Endodermal cell (in vitro differentiated cells): ENCODE measurements at regions not wholly inside any gene's neighbourhood (a gene's known extent, or its start where the extent isn't known, plus 50 kb on each side); places are given as distances from the start of the nearest gene placed in this dataset.

Source experiments
- DNase-seq: peaks from one replicate; pipeline ENCODE4 v3.0.0-alpha.2; 2017
- H3K27ac ChIP-seq: 2 replicates; pipeline ENCODE4 v1.5.1; 2013; ENCODE audit warnings: mild to moderate bottlenecking, low read depth, low read length, moderate library complexity
- H3K27me3 ChIP-seq: 2 replicates; pipeline ENCODE4 v1.6.1; 2013; ENCODE audit warnings: mild to moderate bottlenecking, low read length, moderate library complexity; ENCODE audit not compliant: insufficient read depth, control insufficient read depth, poor library complexity, severe bottlenecking
- H3K36me3 ChIP-seq: 2 replicates; pipeline ENCODE4 v1.7.0; 2013; ENCODE audit warnings: mild to moderate bottlenecking, low read length, moderate library complexity; ENCODE audit not compliant: control insufficient read depth, insufficient read depth
- H3K4me1 ChIP-seq: one replicate; pipeline ENCODE4 v1.7.0; 2013; ENCODE audit warnings: low read length; ENCODE audit not compliant: control insufficient read depth, insufficient read depth
- H3K4me3 ChIP-seq: 2 replicates; pipeline ENCODE4 v1.5.1; 2013; ENCODE audit warnings: mild to moderate bottlenecking, low read length, moderate library complexity
- H3K9ac ChIP-seq: 2 replicates; pipeline ENCODE4 v1.6.1; 2013; ENCODE audit warnings: mild to moderate bottlenecking, low read length, moderate library complexity; ENCODE audit not compliant: poor library complexity, severe bottlenecking; ENCODE audit errors: extremely low read depth
- H3K9me3 ChIP-seq: 2 replicates; pipeline ENCODE4 v1.6.1; 2013; ENCODE audit warnings: mild to moderate bottlenecking, low read length, moderate library complexity; ENCODE audit not compliant: control insufficient read depth
- H3K27ac Mint-ChIP-seq: 2 replicates; pipeline ENCODE4 v1.8.0; 2020; ENCODE audit warnings: mixed read lengths
- H3K27me3 Mint-ChIP-seq: 2 replicates; pipeline ENCODE4 v1.8.0; 2021; ENCODE audit warnings: mild to moderate bottlenecking, mixed read lengths; ENCODE audit not compliant: insufficient read depth
- H3K36me3 Mint-ChIP-seq: 2 replicates; pipeline ENCODE4 v1.8.0; 2020; ENCODE audit warnings: low read depth, mixed read lengths
- H3K4me1 Mint-ChIP-seq: 2 replicates; pipeline ENCODE4 v1.8.0; 2020; ENCODE audit warnings: mixed read lengths
- H3K4me3 Mint-ChIP-seq: 2 replicates; pipeline ENCODE4 v1.8.0; 2020; ENCODE audit warnings: mild to moderate bottlenecking, moderate library complexity, mixed read lengths
- H3K9me3 Mint-ChIP-seq: 2 replicates; pipeline ENCODE4 v1.8.0; 2020; ENCODE audit warnings: mild to moderate bottlenecking, mixed read lengths
- WGBS, 2 experiments: methylation state at CpG; one replicate each; pipeline versions ENCODE4 v1.1.5 to v1.1.7; 2013; ENCODE audit warnings: missing lambda C conversion rate in 2 of 2, mixed read lengths in 1 of 2; ENCODE audit not compliant: insufficient coverage in 1 of 2, insufficient read length in 1 of 2; 5-methylcytosine and 5-hydroxymethylcytosine counted together
- TF ChIP-seq, protein P1 (sequence below): fragments of 200-600 bp; sonication (generic); conservative IDR thresholded peaks from 2 replicates; pipeline ENCODE4 v1.5.0; 2021; ENCODE audit warnings: antibody characterized with exemption, mild to moderate bottlenecking

DNA sequence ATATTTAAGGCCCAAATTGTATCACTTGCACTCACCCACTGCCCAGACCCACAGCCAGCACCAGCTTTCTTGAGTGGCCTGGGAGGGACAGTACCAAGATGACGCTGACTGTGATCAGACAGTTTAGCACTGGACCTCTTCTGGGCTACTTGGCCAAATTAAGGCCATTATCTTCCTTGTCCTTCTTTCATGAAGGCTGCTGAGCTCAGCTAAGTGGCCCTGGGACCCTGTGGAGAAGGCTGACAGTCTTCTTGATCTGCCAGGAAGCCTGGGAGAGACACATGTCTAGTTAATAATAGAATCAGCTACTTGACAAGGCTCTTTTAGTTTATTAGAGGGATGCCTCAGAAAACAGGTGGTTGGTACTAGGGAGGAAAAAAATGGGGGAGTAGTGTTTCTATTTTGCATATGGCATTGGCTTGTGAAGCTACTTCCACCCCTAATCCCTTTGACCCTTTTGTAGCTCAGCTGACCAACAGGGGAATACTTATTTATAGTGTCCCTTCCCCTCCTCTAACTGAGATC is 127.9 kb upstream of the NTM start:
- H3K4me1 ChIP-seq = peaks cover 10% of the 10 kb centered on the region
- 91 to 100% methylated on average over 1 of the region's 1 CpG for WGBS, 2 experiments
- Mint-ChIP-seq H3K4me3 (no peak overlapping the region), H3K4me1 (peaks cover 18% of the 10 kb centered on the region), H3K27ac (no peak overlapping the region), H3K36me3 (no peaks in the 10 kb centered on the region), H3K9me3 (peaks cover 2% of the 10 kb centered on the region), H3K27me3 (peaks cover 11% of the 10 kb centered on the region)
- H3K27ac ChIP-seq = no peak overlapping the region
- no peaks in the 10 kb centered on the region for H3K27me3 ChIP-seq
- no peaks in the 10 kb centered on the region for H3K36me3 ChIP-seq
- TF ChIP-seq, protein P1, sequence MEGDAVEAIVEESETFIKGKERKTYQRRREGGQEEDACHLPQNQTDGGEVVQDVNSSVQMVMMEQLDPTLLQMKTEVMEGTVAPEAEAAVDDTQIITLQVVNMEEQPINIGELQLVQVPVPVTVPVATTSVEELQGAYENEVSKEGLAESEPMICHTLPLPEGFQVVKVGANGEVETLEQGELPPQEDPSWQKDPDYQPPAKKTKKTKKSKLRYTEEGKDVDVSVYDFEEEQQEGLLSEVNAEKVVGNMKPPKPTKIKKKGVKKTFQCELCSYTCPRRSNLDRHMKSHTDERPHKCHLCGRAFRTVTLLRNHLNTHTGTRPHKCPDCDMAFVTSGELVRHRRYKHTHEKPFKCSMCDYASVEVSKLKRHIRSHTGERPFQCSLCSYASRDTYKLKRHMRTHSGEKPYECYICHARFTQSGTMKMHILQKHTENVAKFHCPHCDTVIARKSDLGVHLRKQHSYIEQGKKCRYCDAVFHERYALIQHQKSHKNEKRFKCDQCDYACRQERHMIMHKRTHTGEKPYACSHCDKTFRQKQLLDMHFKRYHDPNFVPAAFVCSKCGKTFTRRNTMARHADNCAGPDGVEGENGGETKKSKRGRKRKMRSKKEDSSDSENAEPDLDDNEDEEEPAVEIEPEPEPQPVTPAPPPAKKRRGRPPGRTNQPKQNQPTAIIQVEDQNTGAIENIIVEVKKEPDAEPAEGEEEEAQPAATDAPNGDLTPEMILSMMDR = no peak
- H3K9me3 ChIP-seq = no peaks in the 10 kb centered on the region
- H3K4me3 ChIP-seq = no peak overlapping the region
- H3K9ac ChIP-seq = no peak overlapping the region
- no peak for DNase-seq

DNA sequence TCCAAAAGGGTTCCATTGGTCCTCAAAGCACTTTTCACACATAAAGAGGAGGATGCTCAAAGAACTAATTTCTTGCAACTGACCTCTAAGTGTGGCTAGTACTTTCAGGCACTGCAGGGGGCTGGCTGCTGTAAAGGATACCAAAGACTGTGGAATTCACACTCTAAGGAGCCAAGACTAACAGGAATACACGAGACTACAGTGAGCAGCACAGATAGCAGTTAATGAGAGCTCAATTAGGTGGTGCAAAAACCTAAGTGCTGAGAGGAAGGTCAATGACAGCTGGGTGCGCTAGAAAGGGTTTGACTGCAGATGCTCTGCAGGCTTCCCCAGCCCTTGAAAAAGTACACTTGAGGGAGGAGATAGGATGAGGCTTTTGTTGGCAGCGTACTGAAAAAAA is 124.3 kb upstream of the NTM start:
- Histone ChIP-seq H3K4me1 (peaks cover 13% of the 10 kb centered on the region), H3K9ac (no peak overlapping the region), H3K27ac (no peak overlapping the region), H3K9me3 (no peaks in the 10 kb centered on the region), H3K4me3 (no peak overlapping the region), H3K27me3 (no peaks in the 10 kb centered on the region), H3K36me3 (no peaks in the 10 kb centered on the region)
- TF ChIP-seq, protein P1 = no peak
- peak overlapping the region; percentile 74 for H3K27ac Mint-ChIP-seq
- H3K27me3 Mint-ChIP-seq = peaks cover 26% of the 10 kb centered on the region
- no peak overlapping the region for H3K4me3 Mint-ChIP-seq
- 0 to 17% methylated on average over 1 to 3 of the region's 3 CpGs for WGBS, 2 experiments
- DNase-seq = peak; percentile 90
- H3K36me3 Mint-ChIP-seq = no peaks in the 10 kb centered on the region
- H3K4me1 Mint-ChIP-seq = peaks cover 27% of the 10 kb centered on the region
- H3K9me3 Mint-ChIP-seq = peaks cover 2% of the 10 kb centered on the region

DNA sequence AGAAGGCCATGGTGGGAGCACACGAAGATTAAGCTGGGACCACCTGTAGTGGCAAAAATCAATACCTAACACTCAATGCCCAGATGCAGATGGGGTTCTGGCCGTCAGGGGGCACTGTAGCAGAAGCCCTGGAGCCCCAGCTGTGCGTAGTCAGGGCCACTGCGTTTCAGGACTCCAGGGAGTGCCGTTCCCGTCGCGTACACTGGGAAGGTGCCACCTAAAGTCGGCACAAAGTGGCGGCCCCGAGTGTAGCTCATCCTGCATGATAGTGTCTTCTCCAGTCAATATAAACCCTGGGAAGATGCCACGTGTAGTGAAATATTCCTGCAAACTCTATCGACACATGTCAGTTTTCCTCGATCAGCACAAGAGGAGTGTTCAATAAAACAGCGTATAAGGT is 123.8 kb upstream of the NTM start:
- Mint-ChIP-seq H3K4me3 (peak overlapping the region; percentile 35), H3K27ac (peak overlapping the region; percentile 74), H3K36me3 (no peaks in the 10 kb centered on the region), H3K4me1 (peaks cover 32% of the 10 kb centered on the region), H3K9me3 (peaks cover 2% of the 10 kb centered on the region), H3K27me3 (peaks cover 31% of the 10 kb centered on the region)
- H3K9me3 ChIP-seq = no peaks in the 10 kb centered on the region
- H3K27ac ChIP-seq = no peak overlapping the region
- H3K36me3 ChIP-seq = no peaks in the 10 kb centered on the region
- TF ChIP-seq, protein P1 = peak; percentile 94
- H3K4me1 ChIP-seq = peaks cover 13% of the 10 kb centered on the region
- no peak overlapping the region for H3K9ac ChIP-seq
- peak; percentile 91 for DNase-seq
- 25 to 51% methylated on average over 6 to 15 of the region's 15 CpGs for WGBS, 2 experiments
- H3K27me3 ChIP-seq = no peaks in the 10 kb centered on the region
- no peak overlapping the region for H3K4me3 ChIP-seq
